GM18861 (cell line): ENCODE measurements at regions not wholly inside any gene's neighbourhood (a gene's known extent, or its start where the extent isn't known, plus 50 kb on each side); places are given as distances from the start of the nearest gene placed in this dataset.
"Not testable (repeated sequence)": the region's sequence is repeated elsewhere in the genome, so short reads cannot be mapped to it uniquely, and the experiment has no call there.

Source experiments
- ATAC-seq: cut with Tn5 transposase; IDR thresholded peaks from one replicate; pipeline ENCODE4 v1.9.1; 2021; ENCODE audit not compliant: unreplicated experiment

GRCh38 chr5:118491351-118491750 lies 497.0 kb downstream of the DTWD2 start:
- ATAC-seq: no peak

- ATAC-seq: no peak
Measured at GRCh38 chr5:118486647-118487225, 501.6 kb downstream of the DTWD2 start.

- no peak for ATAC-seq
Measured at GRCh38 chr5:118479285-118479684, 509.1 kb downstream of the DTWD2 start.

- no peak for ATAC-seq
Measured at GRCh38 chr5:118478852-118479251, 509.5 kb downstream of the DTWD2 start.

- no peak for ATAC-seq
Measured at GRCh38 chr5:118468085-118468484, 520.3 kb downstream of the DTWD2 start.

GRCh38 chr5:118467103-118467502 lies 521.2 kb downstream of the DTWD2 start:
- ATAC-seq: no peak

GRCh38 chr5:118466418-118466817 lies 521.9 kb downstream of the DTWD2 start:
- no peak for ATAC-seq

GRCh38 chr5:118462276-118462675 lies 526.1 kb downstream of the DTWD2 start:
- ATAC-seq: not testable (repeated sequence)

- no peak for ATAC-seq
Measured at GRCh38 chr5:118461436-118461835, 526.9 kb downstream of the DTWD2 start.

- ATAC-seq: no peak
Measured at GRCh38 chr5:118459490-118459889, 528.9 kb downstream of the DTWD2 start.

GRCh38 chr5:118456085-118456484 lies 532.3 kb downstream of the DTWD2 start:
- no peak for ATAC-seq

- ATAC-seq: no peak
Measured at GRCh38 chr5:118451697-118452247, 536.6 kb downstream of the DTWD2 start.

- no peak for ATAC-seq
Measured at GRCh38 chr5:118450554-118451332, 537.6 kb downstream of the DTWD2 start.

- ATAC-seq: no peak
Measured at GRCh38 chr5:118447350-118447749, 541.0 kb downstream of the DTWD2 start.

GRCh38 chr5:118441956-118442355 lies 546.4 kb downstream of the DTWD2 start:
- ATAC-seq: no peak

- no peak for ATAC-seq
Measured at GRCh38 chr5:118441034-118441433, 547.3 kb downstream of the DTWD2 start.

- no peak for ATAC-seq
Measured at GRCh38 chr5:118440496-118440895, 547.9 kb downstream of the DTWD2 start.

- ATAC-seq: no peak
Measured at GRCh38 chr5:118439831-118440230, 548.5 kb downstream of the DTWD2 start.

- no peak for ATAC-seq
Measured at GRCh38 chr5:118435131-118435530, 553.2 kb downstream of the DTWD2 start.

GRCh38 chr5:118434522-118434921 lies 553.8 kb downstream of the DTWD2 start:
- ATAC-seq: no peak

- no peak for ATAC-seq
Measured at GRCh38 chr5:118430076-118430475, 558.3 kb downstream of the DTWD2 start.

- no peak for ATAC-seq
Measured at GRCh38 chr5:118407958-118408357, 580.4 kb downstream of the DTWD2 start.
